NCI-H460 (cell line): ENCODE measurements at regions not wholly inside any gene's neighbourhood (a gene's known extent, or its start where the extent isn't known, plus 50 kb on each side); places are given as distances from the start of the nearest gene placed in this dataset.
"Not testable (repeated sequence)": the region's sequence is repeated elsewhere in the genome, so short reads cannot be mapped to it uniquely, and the experiment has no call there.

ENCODE experiments used
- DNase-seq: peaks from one replicate; pipeline ENCODE4 v3.0.0-alpha.2; 2016; ENCODE audit warnings: low read depth; ENCODE audit errors: extremely low read depth

DNA sequence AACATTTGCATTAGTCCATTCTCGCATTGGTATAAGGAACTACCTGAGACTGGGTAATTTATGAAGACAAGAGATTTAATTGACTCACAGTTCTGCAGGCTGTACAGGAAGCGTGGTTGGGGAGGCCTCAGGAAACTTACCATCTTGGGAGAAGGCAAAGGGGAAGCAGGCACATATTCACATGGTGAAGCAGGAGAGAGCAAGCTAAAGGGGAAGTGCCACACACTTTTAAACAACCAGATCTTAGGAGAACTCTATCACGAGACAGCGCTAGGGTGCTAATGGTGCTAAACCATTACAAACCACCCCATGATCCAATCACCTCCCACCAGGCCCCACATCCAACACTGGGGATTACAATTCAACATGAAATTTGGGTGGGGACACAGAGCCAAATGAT, 201.7 kb upstream of the MGAT5 start:
- DNase-seq: no peak

DNA sequence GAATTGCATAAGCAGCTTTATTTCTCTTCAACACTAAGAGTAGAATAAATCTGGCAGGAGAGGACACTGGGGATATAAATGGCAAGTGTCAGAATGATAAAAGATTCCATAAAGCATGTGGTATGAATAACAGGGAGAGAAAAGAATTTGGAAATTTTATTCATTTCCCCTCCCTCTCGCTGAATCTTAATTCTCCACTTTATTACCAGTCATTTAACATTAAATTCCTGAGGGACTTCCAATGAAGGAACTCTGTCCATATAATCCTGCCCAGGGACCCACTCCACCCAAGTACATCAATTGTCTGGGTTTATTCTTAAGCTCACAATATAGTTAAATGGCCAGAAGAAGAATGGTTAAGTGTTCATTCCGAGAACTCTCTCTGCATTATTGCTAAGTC, 197.7 kb upstream of the MGAT5 start:
- no peak for DNase-seq

DNA sequence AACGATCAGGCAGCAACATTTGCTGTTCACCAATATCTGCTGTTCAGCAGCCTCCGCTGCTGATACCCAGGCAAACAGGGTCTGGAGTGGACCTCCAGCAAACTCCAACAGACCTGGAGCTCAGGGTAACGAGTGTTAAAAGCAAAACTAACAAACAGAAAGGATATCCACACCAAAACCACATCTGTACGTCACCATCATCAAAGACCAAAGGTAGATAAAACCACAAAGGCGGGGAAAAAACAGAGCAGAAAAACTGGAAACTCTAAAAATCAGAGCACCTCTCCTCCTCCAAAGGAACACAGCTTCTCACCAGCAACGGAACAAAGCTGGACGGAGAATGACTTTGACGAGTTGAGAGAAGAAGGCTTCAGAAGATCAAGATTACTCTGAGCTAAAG, 192.8 kb upstream of the MGAT5 start:
- DNase-seq: not testable (repeated sequence)

DNA sequence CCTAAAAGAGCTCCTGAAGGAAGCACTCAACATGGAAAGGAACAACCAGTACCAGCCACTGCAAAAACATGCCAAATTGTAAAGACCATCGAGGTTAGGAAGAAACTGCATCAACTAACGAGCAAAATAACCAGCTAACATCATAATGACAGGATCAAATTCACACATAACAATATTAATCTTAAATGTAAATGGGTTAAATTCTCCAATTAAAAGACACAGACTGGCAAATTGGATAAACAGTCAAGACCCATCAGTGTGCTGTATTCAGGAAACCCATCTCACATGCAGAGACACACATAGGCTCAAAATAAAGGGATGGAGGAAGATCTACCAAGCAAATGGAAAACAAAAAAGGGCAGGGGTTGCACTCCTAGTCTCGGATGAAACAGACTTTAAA, 191.6 kb upstream of the MGAT5 start:
- DNase-seq: not testable (repeated sequence)

DNA sequence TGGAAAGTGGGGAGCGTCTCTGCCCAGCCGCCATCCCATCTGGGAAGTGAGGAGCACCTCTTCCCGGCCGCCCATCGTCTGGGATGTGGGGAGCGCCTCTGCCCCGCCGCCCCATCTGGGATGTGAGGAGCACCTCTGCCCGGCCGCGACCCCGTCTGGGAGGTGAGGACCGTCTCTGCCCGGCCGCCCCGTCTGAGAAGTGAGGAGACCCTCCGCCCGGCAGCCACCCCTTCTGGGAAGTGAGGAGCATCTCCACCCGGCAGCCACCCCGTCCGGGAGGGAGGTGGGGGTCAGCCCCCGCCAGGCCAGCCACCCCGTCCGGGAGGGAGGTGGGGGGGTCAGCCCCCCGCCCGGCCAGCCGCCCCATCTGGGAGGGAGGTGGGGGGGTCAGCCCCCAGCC, 190.0 kb upstream of the MGAT5 start:
- DNase-seq: not testable (repeated sequence)

DNA sequence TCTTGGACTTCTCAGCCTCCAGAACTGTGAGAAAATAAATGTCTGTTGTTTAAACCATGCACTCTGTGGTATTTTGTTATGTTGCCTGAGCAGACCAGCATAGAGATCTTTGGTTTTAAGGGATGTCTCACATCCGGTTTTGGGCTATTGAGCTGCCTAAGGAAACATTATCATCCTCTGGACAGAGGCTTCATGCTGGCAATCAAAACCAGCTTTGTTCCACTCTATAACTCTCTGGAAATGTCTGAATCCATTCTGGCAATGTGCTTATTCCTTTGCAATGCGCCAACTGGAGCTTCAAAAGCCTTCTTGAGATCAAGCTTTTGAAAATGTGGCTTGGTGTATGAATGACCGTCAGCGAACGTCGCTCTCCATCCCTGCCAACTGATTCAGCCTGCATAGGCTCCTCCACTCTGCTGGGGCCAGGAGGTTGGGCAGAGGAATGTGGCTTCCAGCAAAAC, 183.6 kb upstream of the MGAT5 start:
- DNase-seq: no peak

DNA sequence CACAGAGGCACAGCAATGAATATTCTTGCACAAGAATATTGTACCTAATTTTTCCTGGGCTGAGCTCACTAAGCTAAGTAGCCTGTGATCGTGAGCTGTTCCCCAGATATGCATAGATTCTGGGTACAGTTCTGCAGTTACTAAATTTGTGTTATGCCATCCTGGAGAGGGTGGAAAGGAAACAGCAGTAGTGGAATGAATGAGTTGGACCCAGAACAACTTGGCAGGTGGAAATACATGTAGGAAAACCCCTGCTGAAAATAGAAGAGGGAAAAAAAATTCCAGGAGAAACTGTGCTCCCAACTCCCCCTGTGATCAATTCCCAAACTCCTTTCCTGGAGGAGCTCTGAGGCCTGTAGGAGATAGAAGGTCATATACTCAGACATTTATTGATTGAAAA, 181.5 kb upstream of the MGAT5 start:
- no peak for DNase-seq

DNA sequence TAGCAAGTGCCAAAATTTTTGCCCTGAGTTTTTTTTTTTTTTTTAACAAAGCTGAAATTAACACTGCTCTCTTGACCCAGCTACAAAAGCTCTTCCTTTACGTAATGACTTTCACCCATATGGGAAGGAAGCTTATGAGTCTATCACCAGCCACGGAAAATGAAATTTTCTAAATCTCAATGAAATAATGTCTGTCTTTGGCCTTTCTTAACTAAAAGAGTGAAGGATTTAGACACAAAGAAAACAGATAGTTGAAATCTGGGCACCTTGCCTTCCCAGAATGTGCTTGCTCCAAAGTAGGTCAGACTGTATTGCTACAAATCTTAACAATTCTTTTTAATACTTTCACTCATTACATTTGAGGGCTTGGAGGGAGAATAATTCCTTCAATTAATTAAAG, 180.8 kb upstream of the MGAT5 start:
- DNase-seq: no peak

DNA sequence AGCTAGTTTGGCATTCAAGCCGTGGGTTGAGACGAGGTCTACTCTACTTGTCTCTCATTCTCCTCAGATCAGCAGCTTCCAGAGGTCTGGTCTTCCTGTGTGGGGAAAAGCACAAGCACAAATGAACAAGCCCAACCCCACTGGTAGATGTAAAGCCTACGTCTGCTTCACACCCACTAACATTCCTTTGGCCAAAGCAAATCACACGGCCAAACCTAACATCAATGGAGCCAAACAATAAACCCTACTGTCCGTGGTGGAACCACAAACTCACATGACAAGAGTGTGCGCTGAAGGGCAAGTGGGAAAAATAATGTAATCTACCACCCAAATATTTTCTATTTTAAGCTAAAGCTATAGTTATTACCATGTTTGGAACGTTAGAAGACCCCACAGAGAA, 179.3 kb upstream of the MGAT5 start:
- DNase-seq: no peak

DNA sequence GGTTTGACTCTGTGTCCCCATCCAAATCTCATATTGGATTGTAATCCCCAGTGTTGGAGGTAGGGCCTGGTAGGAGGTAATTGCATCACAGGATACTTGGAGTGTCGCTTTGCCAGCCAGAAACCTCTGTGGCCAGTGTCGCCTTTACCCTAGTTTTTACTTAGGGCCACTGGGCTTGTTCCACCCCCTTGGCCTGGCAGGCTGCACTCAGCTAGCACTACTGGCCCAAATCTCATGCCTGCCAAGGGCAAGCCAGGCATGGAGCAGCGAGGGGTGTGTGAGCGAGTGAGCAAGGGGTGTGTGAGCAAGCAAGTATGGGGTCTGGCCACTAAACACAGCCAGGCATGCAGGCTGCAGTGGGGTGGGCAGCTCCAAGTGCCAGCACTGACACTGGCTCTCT, 178.7 kb upstream of the MGAT5 start:
- no peak for DNase-seq

DNA sequence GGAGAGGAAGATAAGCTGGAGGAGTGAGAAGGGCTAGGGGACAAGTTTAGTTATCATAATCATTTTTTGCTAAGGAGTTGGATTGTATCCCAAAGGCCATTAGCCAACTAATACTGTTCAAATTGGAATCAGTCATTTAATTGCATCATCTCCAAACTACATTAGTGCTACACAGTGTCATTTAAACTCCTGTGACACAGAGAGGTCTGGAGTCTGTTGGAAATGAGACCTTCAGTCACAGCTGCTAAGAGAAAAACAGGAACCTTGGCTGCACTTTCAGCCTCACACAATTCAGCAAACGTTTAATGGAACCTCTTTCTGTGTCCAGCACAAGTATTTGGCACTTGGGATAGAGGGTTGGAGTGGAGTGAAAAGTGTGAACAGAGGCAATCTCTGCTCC, 175.5 kb upstream of the MGAT5 start:
- no peak for DNase-seq

DNA sequence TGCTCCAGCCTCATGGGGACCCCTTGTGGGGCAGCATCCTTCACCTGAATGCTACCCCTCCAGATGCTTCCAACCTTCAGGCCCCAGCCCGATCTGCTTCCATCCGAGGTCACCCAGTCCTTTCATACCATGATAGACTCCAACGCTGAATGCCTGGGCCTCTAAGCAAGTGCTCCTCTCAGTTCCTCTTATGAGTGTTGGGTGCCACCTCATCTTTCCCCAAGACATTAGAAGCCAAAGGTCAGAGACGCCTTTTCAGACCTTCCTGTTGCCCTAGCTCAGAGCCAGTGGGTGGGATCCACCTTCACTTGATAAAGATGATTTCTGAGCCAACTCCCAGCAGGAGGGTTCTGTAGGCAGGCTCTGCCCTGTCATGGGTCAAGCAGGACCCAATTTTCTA, 174.5 kb upstream of the MGAT5 start:
- no peak for DNase-seq

DNA sequence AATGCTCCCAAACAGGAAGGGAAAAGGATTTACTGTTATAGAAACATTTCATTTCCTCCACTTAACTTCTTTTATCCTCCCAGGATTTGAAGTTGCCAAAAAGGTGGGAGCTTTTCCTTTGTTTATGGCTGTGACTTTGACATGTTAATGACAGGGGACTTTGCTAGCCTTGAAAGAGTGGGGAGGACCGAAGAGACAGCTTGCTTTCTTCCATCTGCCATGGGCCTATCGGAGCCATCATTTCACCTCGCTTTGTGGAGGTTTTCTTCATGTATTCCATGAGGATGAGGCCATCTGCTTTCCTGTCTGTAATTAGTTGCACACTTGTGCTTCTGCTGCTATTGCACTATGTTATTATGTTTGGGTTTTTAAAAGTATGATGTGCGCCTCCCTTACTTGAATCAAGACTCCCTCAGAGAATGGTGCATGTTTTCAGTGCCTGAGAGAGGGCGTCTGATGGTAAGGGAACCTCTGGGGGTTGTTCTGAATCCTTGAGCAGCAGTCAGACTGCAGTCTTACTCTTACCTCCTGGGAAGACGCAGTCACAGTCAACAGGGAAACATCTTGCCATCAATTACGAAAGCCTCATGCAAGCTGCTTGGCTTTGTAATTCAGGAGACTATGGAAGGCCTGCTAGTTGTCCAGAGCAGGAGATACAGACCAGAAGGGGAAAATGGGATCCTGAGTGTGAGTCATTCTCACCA, 173.3 kb upstream of the MGAT5 start:
- DNase-seq: no peak

DNA sequence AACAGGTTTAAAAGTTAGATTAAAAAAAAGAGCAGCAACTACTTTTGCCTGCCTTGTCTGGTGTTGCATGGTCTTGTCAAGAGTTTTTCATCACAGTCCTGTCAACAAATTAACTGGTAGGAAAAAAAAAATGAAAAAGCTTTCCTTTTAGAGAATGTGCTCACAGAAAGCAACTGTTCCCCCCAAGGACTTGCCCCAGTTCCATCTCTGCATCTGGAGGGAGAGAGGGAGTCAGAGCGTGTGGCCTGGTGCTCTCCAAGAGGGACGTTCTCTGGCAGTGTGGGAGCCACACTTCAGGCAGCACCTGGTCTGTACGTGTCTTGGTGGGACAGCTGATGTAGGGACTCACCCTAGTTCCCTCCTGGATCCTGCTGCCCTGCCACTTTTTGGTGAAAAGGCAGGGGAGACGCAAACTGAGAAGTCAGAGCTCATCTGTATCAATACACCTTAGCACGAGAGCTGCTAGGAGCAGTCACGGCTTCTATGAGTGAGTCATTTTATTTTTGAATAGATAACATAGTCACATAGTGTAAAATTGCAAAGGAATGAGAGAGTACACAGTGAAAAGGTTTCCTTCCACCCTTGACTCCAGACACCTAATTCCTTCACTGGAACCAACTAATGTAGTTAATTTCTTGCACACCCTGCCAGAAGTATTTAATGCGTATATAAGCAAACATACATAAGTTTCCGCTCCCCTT, 172.5 kb upstream of the MGAT5 start:
- no peak for DNase-seq

DNA sequence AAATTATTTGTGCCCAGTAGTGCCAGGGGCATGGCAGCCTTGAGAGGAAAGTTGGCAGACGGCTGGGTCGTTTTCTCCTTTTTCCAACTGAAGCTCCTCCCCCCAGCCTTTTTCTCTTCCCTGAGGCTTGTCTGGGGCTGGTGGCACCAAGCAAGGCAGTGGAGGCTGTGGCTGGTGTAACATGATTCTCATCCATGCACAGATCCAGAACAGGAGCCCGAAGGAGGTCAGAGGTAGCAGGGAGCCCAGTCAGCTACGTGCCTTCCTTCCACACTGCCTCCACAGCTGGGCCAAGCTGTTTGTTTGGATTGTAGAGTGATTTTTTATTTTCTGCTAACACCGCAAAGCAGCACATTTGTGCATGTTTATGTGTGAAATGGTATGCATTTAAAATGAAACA, 170.3 kb upstream of the MGAT5 start:
- DNase-seq: no peak

DNA sequence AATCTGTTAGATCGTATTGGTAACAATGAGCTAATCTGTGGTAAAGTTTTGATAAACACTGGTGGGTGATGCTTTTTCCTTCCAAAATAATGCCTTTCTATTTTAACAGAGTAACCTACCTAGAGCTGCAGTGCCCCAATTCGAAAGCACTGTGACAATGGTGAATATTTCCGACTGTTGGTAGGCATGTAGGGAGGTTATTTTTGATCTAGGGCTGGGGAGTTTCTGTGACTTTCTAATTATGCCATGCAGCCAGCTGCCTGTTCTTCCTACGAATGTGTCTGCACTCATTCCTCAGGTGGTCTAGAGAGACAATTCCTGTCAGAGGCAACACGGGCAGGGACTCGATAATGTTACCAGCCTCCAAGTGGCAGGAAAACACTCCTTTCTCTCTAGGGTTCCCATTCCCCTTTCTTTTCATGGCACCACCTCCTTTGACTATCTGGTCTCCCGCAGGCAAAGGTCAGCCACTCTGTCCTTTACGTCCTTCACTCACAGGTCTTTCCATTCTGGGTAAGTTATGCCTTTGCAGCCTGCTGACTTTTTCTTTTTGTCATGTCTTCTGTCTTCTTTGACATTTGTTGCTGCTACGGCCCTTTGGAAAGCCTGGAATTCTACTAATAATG, 167.2 kb upstream of the MGAT5 start:
- no peak for DNase-seq

DNA sequence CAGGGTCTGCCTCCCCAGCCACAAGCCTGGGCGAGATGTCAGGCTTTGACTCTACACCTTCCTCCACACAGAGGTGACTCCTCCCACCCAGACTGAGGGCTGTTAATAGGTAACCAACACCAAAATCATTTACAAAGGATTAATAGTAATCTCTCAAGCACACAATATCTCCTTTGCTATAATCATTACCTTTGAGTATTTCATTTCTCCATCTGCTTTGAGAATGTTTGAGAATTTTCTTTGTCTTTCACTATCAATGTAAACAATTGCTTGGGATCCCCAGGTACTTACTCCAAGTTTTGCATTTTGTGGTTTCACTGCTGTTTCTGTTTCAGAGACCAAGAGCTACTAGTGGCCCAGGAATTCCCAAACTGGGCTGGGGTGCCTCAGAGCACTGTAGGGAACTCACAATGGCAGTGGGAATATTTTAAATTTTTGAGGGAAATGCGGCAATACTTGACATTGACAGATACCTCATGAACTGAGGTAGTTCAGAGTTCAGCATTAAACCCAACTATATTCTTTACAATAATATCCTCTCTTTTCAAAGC, 166.4 kb upstream of the MGAT5 start:
- DNase-seq: no peak

DNA sequence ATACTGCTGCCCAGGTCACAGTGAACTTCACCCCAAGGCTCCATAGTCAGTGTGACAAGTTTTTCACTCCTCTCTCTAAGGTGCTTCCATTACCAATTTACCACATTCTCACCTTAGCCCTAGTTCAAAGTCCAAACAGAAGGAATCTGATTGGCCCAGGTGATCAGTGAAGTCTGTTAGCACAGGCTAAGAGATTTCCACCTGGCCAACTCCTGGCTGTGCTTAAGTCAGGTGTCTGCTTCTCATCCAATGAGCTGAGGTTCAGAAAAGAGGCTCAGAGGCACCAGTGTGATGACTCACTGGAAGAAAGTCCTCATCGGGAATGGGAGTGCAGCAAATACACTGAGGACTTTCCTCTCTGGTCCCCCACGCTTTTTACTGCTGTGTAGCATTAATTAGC, 164.4 kb upstream of the MGAT5 start:
- no peak for DNase-seq

DNA sequence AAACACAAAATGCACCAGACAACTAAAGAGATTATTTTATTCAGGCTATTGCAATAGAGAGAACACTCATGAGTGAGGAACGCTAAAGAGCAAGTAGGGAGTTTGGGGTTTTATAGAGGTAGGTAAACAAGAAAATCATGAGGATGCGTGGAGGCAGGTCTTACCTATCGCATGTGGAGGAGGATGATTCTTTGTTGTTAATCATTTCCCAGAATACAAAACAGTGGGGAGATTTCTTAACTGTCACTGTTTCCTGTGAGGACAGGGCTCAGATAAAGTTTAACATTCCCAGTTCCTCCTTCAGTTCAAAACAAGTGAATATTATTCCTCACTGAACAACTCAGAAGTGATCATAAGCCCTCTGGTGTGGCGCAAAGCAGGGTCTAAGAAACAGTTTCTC, 156.1 kb upstream of the MGAT5 start:
- no peak for DNase-seq

DNA sequence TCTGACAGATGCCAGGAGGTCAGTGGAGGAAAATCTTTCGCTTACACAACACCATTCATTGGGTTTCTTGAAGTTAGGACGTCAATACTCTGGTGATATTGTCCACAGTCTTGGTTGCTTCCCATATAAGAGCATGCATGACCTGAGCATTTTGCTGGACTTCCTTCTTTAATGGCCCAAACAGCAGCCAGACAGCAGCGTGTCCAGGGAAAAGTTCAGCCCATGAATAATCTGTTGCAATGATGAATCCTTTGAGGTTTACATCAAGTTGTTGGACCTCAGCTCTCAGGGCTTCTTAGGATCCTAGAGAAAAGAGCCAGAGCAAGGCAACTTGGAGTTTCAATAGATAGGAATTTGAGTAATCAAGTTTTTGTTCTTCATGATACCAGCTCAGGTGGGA, 155.6 kb upstream of the MGAT5 start:
- no peak for DNase-seq

DNA sequence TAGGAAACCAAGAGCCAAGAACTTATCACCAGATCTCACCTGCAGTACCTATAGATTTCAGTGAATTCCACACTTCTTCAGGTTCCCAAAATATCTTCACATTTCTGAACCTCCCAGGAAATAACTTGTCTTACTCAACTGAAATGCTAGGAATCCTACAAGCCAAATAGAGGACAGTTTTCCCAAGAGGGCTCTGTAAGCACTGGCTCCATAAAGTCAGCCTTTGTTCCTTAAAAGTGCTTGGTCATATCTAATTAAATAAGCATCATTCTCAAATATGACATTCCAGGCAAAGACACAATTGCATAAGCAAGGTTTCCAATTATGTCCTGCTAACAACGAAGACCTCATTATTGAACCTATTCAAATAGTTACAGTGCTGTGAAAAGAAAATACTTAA, 154.6 kb upstream of the MGAT5 start:
- DNase-seq: no peak

DNA sequence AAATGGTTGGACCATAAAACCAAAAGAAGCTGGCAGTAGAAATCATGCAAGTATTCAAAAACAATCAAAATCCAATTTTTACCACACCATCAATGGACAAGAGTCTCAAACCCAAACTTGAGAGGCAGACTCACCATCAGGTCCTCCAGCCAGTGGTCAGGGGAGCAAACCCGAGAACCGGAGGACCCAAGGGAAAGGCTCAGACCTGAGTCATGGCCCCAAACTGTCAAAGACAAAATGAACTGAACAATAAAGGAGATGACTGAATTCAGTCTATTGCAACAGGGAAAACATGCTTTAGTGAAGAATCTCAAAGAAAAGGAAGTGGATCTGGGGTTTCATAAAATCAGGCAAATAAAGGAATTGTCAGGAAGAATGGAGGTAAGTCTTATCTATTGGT, 150.7 kb upstream of the MGAT5 start:
- no peak for DNase-seq
